Prostate gland (tissue), 2 donors: ENCODE measurements at regions not wholly inside any gene's neighbourhood (a gene's known extent, or its start where the extent isn't known, plus 50 kb on each side); places are given as distances from the start of the nearest gene placed in this dataset.

Experiments
- DNase-seq: peaks from one replicate; pipeline ENCODE4 v3.0.0-alpha.2; 2019; ENCODE audit warnings: low spot score
- H3K27ac ChIP-seq, 2 donors: fragments of 200-600 bp; sonication (generic); 2 replicates each; pipeline ENCODE4 v1.5.1; 2017 to 2019
- H3K27me3 ChIP-seq: fragments of 200-600 bp; sonication (generic); replicated peaks from 2 replicates; pipeline ENCODE4 v1.5.1; 2019; ENCODE audit not compliant: insufficient read depth
- H3K36me3 ChIP-seq, 2 donors: fragments of 200-600 bp; sonication (generic); 1 replicate in 1 of 2; 2 replicates in 1 of 2; pipeline versions ENCODE4 v1.5.1 to v1.8.1; 2017 to 2019
- H3K4me1 ChIP-seq: fragments of 200-600 bp; sonication (generic); replicated peaks from 2 replicates; pipeline ENCODE4 v1.5.1; 2019
- H3K4me3 ChIP-seq, 2 donors: fragments of 200-600 bp; sonication (generic); 2 replicates each; pipeline ENCODE4 v1.5.1; 2017 to 2019
- H3K9me3 ChIP-seq: fragments of 200-600 bp; sonication (generic); 2 replicates; pipeline ENCODE4 v1.5.1; 2017
- CTCF ChIP-seq, 4 experiments: fragments of 200-600 bp in 2 of 4; fragments of 450-650 bp in 2 of 4; sonication (generic) in 2 of 4; IDR thresholded peaks; 1 replicate in 3 of 4; 2 replicates in 1 of 4; pipeline ENCODE4 v1.5.1; 2016 to 2019; ENCODE audit warnings: antibody characterized with exemption in 4 of 4, mild to moderate bottlenecking in 2 of 4, moderate library complexity in 2 of 4
- POLR2A ChIP-seq: fragments of 450-650 bp; IDR thresholded peaks from one replicate; pipeline ENCODE4 v1.6.1; 2016; ENCODE audit warnings: antibody characterized with exemption, mild to moderate bottlenecking
- POLR2AphosphoS5 ChIP-seq: sonication (generic); formaldehyde crosslinking; IDR thresholded peaks from one replicate; pipeline ENCODE4 v1.6.1; 2017; ENCODE audit warnings: antibody characterized with exemption
- WGBS: methylation state at CpG from one replicate; pipeline ENCODE4 v1.1.5; 2018; 5-methylcytosine and 5-hydroxymethylcytosine counted together
- intact Hi-C: fragments of 100-400 bp; cut with DNase I; formaldehyde crosslinking; loops from one replicate; pipeline ENCODE4 v1.14.2; 2022

GRCh38 chr5:174356536-174356935 lies 311.0 kb downstream of the NSG2 start:
- Histone ChIP-seq H3K36me3 (no peaks in the 10 kb centered on the region), H3K9me3 (no peaks in the 10 kb centered on the region), H3K27ac (no peak overlapping the region), H3K4me3 (no peak overlapping the region), H3K4me1 (no peaks in the 10 kb centered on the region), H3K27me3 (no peaks in the 10 kb centered on the region)
- no peak for DNase-seq
- WGBS: 77% methylated on average over 2 of the region's 2 CpGs
- no peak for TF ChIP-seq POLR2A
- no peak for TF ChIP-seq CTCF (IDR thresholded peaks at IDR 0.05)
- TF ChIP-seq POLR2AphosphoS5: no peak
- intact Hi-C loops: no loop called here

GRCh38 chr5:174358276-174358675 lies 312.8 kb downstream of the NSG2 start:
- TF ChIP-seq CTCF (IDR thresholded peaks at IDR 0.05) (no peak), POLR2AphosphoS5 (no peak), POLR2A (no peak)
- 49% methylated on average over 3 of the region's 3 CpGs for WGBS

GRCh38 chr5:174359071-174359470 lies 313.6 kb downstream of the NSG2 start:
- DNase-seq: no peak
- no peaks in the 10 kb centered on the region for H3K36me3 ChIP-seq
- H3K4me1 ChIP-seq: no peaks in the 10 kb centered on the region
- no peak overlapping the region for H3K4me3 ChIP-seq
- intact Hi-C loops: no loop called here
- TF ChIP-seq POLR2AphosphoS5: no peak
- no peak for TF ChIP-seq CTCF (IDR thresholded peaks at IDR 0.05)
- no peak for TF ChIP-seq POLR2A
- no peak overlapping the region for H3K27ac ChIP-seq
- WGBS: 48% methylated on average over 4 of the region's 4 CpGs
- H3K27me3 ChIP-seq: no peaks in the 10 kb centered on the region
- no peaks in the 10 kb centered on the region for H3K9me3 ChIP-seq

More at GRCh38 chr5:174358276-174358675, 312.8 kb downstream of the NSG2 start:
- Histone ChIP-seq H3K27me3 (no peaks in the 10 kb centered on the region), H3K36me3 (no peaks in the 10 kb centered on the region), H3K4me3 (no peak overlapping the region), H3K9me3 (no peaks in the 10 kb centered on the region), H3K27ac (no peak overlapping the region), H3K4me1 (no peaks in the 10 kb centered on the region)
- intact Hi-C loops: no loop called here
- no peak for DNase-seq

- no peaks in the 10 kb centered on the region for H3K4me1 ChIP-seq
- WGBS: 79% methylated on average over 2 of the region's 2 CpGs
- intact Hi-C loops: no loop called here
Measured at GRCh38 chr5:174362514-174362913, 317.0 kb downstream of the NSG2 start.

More at GRCh38 chr5:174362514-174362913, 317.0 kb downstream of the NSG2 start:
- DNase-seq: no peak
- Histone ChIP-seq H3K27me3 (peaks cover 2% of the 10 kb centered on the region), H3K27ac (no peak overlapping the region), H3K9me3 (no peaks in the 10 kb centered on the region), H3K36me3 (no peaks in the 10 kb centered on the region), H3K4me3 (no peak overlapping the region)
- no peak for TF ChIP-seq POLR2A
- TF ChIP-seq POLR2AphosphoS5: no peak
- no peak for TF ChIP-seq CTCF (IDR thresholded peaks at IDR 0.05)
